ENCODE measurements at regions not wholly inside any gene's neighbourhood (a gene's known extent, or its start where the extent isn't known, plus 50 kb on each side); places are given as distances from the start of the nearest gene placed in this dataset.

- no peak for DNase-seq (ENCODE audit: low read depth, low spot score)
- no peaks in the 10 kb centered on the region for H3K36me3 ChIP-seq (ENCODE audit: insufficient read depth, low read length)
- TF ChIP-seq POLR2AphosphoS5 (IDR thresholded peaks at IDR 0.05; ENCODE audit: borderline replicate concordance, low read depth, low read length) (no peak), EZH2 (IDR thresholded peaks at IDR 0.05) (no peak)
- H3K27ac ChIP-seq = no peak overlapping the region
- no peak overlapping the region for H3K4me3 ChIP-seq
- no peaks in the 10 kb centered on the region for H3K9me3 ChIP-seq (ENCODE audit: low read depth, low read length)
- H3K9ac ChIP-seq (ENCODE audit: insufficient read length) = no peak overlapping the region
Observed at GRCh38 chr10:125473143-125473793, 209.7 kb downstream of the TEX36 start.

- DNase-seq (ENCODE audit: low read depth, low spot score) = no peak
Observed at GRCh38 chr10:125472010-125472607, 210.9 kb downstream of the TEX36 start.

GRCh38 chr10:125468278-125468677 lies 214.7 kb downstream of the TEX36 start:
- TF ChIP-seq POLR2AphosphoS5 (IDR thresholded peaks at IDR 0.05; ENCODE audit: borderline replicate concordance, low read depth, low read length) = no peak
- no peak for TF ChIP-seq FOXP2 (optimal IDR thresholded peaks at IDR 0.05; ENCODE audit: control extremely low read depth, extremely low read length, insufficient read depth)
- TF ChIP-seq EZH2 (IDR thresholded peaks at IDR 0.05) = no peak
- no peak for DNase-seq (ENCODE audit: low read depth, low spot score)
- H3K9me3 ChIP-seq (ENCODE audit: low read depth, low read length) = no peaks in the 10 kb centered on the region
- H3K27ac ChIP-seq = no peak overlapping the region
- H3K36me3 ChIP-seq (ENCODE audit: insufficient read depth, low read length) = no peaks in the 10 kb centered on the region
- no peak overlapping the region for H3K9ac ChIP-seq (ENCODE audit: insufficient read length)
- H3K4me3 ChIP-seq = no peak overlapping the region

More at GRCh38 chr10:125472010-125472607, 210.9 kb downstream of the TEX36 start:
- H3K36me3 ChIP-seq (ENCODE audit: insufficient read depth, low read length) = no peaks in the 10 kb centered on the region
- no peak overlapping the region for H3K27ac ChIP-seq
- no peaks in the 10 kb centered on the region for H3K9me3 ChIP-seq (ENCODE audit: low read depth, low read length)
- TF ChIP-seq EZH2 (IDR thresholded peaks at IDR 0.05) (no peak), POLR2AphosphoS5 (IDR thresholded peaks at IDR 0.05; ENCODE audit: borderline replicate concordance, low read depth, low read length) (no peak), FOXP2 (optimal IDR thresholded peaks at IDR 0.05; ENCODE audit: control extremely low read depth, extremely low read length, insufficient read depth) (no peak)
- no peak overlapping the region for H3K4me3 ChIP-seq
- H3K9ac ChIP-seq (ENCODE audit: insufficient read length) = no peak overlapping the region

- no peak for DNase-seq (ENCODE audit: low read depth, low spot score)
- TF ChIP-seq EZH2 (IDR thresholded peaks at IDR 0.05) (no peak), POLR2AphosphoS5 (IDR thresholded peaks at IDR 0.05; ENCODE audit: borderline replicate concordance, low read depth, low read length) (no peak), FOXP2 (optimal IDR thresholded peaks at IDR 0.05; ENCODE audit: control extremely low read depth, extremely low read length, insufficient read depth) (no peak)
- Histone ChIP-seq H3K27ac (no peak overlapping the region), H3K4me3 (no peak overlapping the region), H3K9ac (ENCODE audit: insufficient read length) (no peak overlapping the region), H3K36me3 (ENCODE audit: insufficient read depth, low read length) (no peaks in the 10 kb centered on the region), H3K9me3 (ENCODE audit: low read depth, low read length) (no peaks in the 10 kb centered on the region)
Observed at GRCh38 chr10:125466685-125467084, 216.3 kb downstream of the TEX36 start.

GRCh38 chr10:125462845-125463244 lies 220.1 kb downstream of the TEX36 start:
- Histone ChIP-seq H3K4me3 (no peak overlapping the region), H3K9ac (ENCODE audit: insufficient read length) (no peak overlapping the region), H3K9me3 (ENCODE audit: low read depth, low read length) (no peaks in the 10 kb centered on the region), H3K36me3 (ENCODE audit: insufficient read depth, low read length) (no peaks in the 10 kb centered on the region), H3K27ac (no peak overlapping the region)
- no peak for DNase-seq (ENCODE audit: low read depth, low spot score)
- TF ChIP-seq POLR2AphosphoS5 (IDR thresholded peaks at IDR 0.05; ENCODE audit: borderline replicate concordance, low read depth, low read length) (no peak), FOXP2 (optimal IDR thresholded peaks at IDR 0.05; ENCODE audit: control extremely low read depth, extremely low read length, insufficient read depth) (no peak), EZH2 (IDR thresholded peaks at IDR 0.05) (no peak)

- no peak overlapping the region for H3K4me3 ChIP-seq
- no peaks in the 10 kb centered on the region for H3K36me3 ChIP-seq (ENCODE audit: insufficient read depth, low read length)
- TF ChIP-seq POLR2AphosphoS5 (IDR thresholded peaks at IDR 0.05; ENCODE audit: borderline replicate concordance, low read depth, low read length) (no peak), FOXP2 (optimal IDR thresholded peaks at IDR 0.05; ENCODE audit: control extremely low read depth, extremely low read length, insufficient read depth) (no peak), EZH2 (IDR thresholded peaks at IDR 0.05) (no peak)
- DNase-seq (ENCODE audit: low read depth, low spot score) = no peak
- no peak overlapping the region for H3K27ac ChIP-seq
- no peak overlapping the region for H3K9ac ChIP-seq (ENCODE audit: insufficient read length)
- no peaks in the 10 kb centered on the region for H3K9me3 ChIP-seq (ENCODE audit: low read depth, low read length)
Observed at GRCh38 chr10:125460326-125460725, 222.6 kb downstream of the TEX36 start.

- H3K4me3 ChIP-seq = no peak overlapping the region
- H3K27ac ChIP-seq = no peak overlapping the region
- no peaks in the 10 kb centered on the region for H3K36me3 ChIP-seq (ENCODE audit: insufficient read depth, low read length)
- no peaks in the 10 kb centered on the region for H3K9me3 ChIP-seq (ENCODE audit: low read depth, low read length)
- H3K9ac ChIP-seq (ENCODE audit: insufficient read length) = no peak overlapping the region
- DNase-seq (ENCODE audit: low read depth, low spot score) = no peak
- TF ChIP-seq FOXP2 (optimal IDR thresholded peaks at IDR 0.05; ENCODE audit: control extremely low read depth, extremely low read length, insufficient read depth) (no peak), EZH2 (IDR thresholded peaks at IDR 0.05) (no peak), POLR2AphosphoS5 (IDR thresholded peaks at IDR 0.05; ENCODE audit: borderline replicate concordance, low read depth, low read length) (no peak)
Observed at GRCh38 chr10:125457406-125457805, 225.6 kb downstream of the TEX36 start.

- Histone ChIP-seq H3K27ac (no peak overlapping the region), H3K36me3 (ENCODE audit: insufficient read depth, low read length) (no peaks in the 10 kb centered on the region), H3K9me3 (ENCODE audit: low read depth, low read length) (no peaks in the 10 kb centered on the region), H3K4me3 (no peak overlapping the region), H3K9ac (ENCODE audit: insufficient read length) (no peak overlapping the region)
- TF ChIP-seq POLR2AphosphoS5 (IDR thresholded peaks at IDR 0.05; ENCODE audit: borderline replicate concordance, low read depth, low read length) = no peak
- DNase-seq (ENCODE audit: low read depth, low spot score) = no peak
Observed at GRCh38 chr10:125455855-125456254, 227.1 kb downstream of the TEX36 start.

- H3K27ac ChIP-seq = no peak overlapping the region
- H3K9me3 ChIP-seq (ENCODE audit: low read depth, low read length) = no peaks in the 10 kb centered on the region
- no peak overlapping the region for H3K4me3 ChIP-seq
- TF ChIP-seq POLR2AphosphoS5 (IDR thresholded peaks at IDR 0.05; ENCODE audit: borderline replicate concordance, low read depth, low read length) (no peak), FOXP2 (optimal IDR thresholded peaks at IDR 0.05; ENCODE audit: control extremely low read depth, extremely low read length, insufficient read depth) (no peak), EZH2 (IDR thresholded peaks at IDR 0.05) (no peak)
- no peak for DNase-seq (ENCODE audit: low read depth, low spot score)
- H3K9ac ChIP-seq (ENCODE audit: insufficient read length) = no peak overlapping the region
- no peaks in the 10 kb centered on the region for H3K36me3 ChIP-seq (ENCODE audit: insufficient read depth, low read length)
Observed at GRCh38 chr10:125455431-125455830, 227.5 kb downstream of the TEX36 start.

Measured in SK-N-MC (cell line).